Hepatocyte (in vitro differentiated cells): ENCODE measurements at regions not wholly inside any gene's neighbourhood (a gene's known extent, or its start where the extent isn't known, plus 50 kb on each side); places are given as distances from the start of the nearest gene placed in this dataset.

Source experiments
- DNase-seq: peaks from one replicate; pipeline ENCODE4 v3.0.0-alpha.2; 2016; ENCODE audit warnings: low spot score
- H2AFZ ChIP-seq: fragments of 200-600 bp; sonication (generic); 2 replicates; pipeline ENCODE4 v1.6.0; 2016; ENCODE audit warnings: antibody characterized with exemption, mild to moderate bottlenecking
- H3K27ac ChIP-seq: fragments of 200-600 bp; sonication (generic); 2 replicates; pipeline ENCODE4 v1.5.1; 2016; ENCODE audit warnings: mild to moderate bottlenecking
- H3K27me3 ChIP-seq: fragments of 200-600 bp; sonication (generic); 2 replicates; pipeline ENCODE4 v1.6.1; 2016
- H3K36me3 ChIP-seq: fragments of 200-600 bp; sonication (generic); replicated peaks from 2 replicates; pipeline ENCODE4 v1.5.1; 2016; ENCODE audit warnings: low read depth; ENCODE audit not compliant: insufficient read depth
- H3K4me1 ChIP-seq: fragments of 200-600 bp; sonication (generic); 2 replicates; pipeline ENCODE4 v1.5.1; 2016; ENCODE audit warnings: mild to moderate bottlenecking, moderate library complexity; ENCODE audit not compliant: insufficient read depth
- H3K4me2 ChIP-seq: fragments of 200-600 bp; sonication (generic); 2 replicates; pipeline ENCODE4 v1.6.0; 2016
- H3K4me3 ChIP-seq: fragments of 200-600 bp; sonication (generic); 2 replicates; pipeline ENCODE4 v1.5.1; 2016; ENCODE audit warnings: mild to moderate bottlenecking
- H3K79me2 ChIP-seq: fragments of 200-600 bp; sonication (generic); 2 replicates; pipeline ENCODE4 v1.6.0; 2017; ENCODE audit warnings: mild to moderate bottlenecking
- H3K9me2 ChIP-seq: fragments of 200-600 bp; sonication (generic); replicated peaks from 2 replicates; pipeline ENCODE4 v1.6.0; 2017; ENCODE audit warnings: mild to moderate bottlenecking; ENCODE audit not compliant: insufficient read depth
- H3K9me3 ChIP-seq: fragments of 200-600 bp; sonication (generic); 2 replicates; pipeline ENCODE4 v1.5.1; 2016; ENCODE audit warnings: low read depth, mild to moderate bottlenecking
- H4K20me1 ChIP-seq: fragments of 200-600 bp; sonication (generic); 2 replicates; pipeline ENCODE4 v1.6.0; 2016; ENCODE audit warnings: mild to moderate bottlenecking; ENCODE audit not compliant: insufficient read depth, poor library complexity, severe bottlenecking
- CTCF ChIP-seq: fragments of 200-600 bp; sonication (generic); IDR thresholded peaks from 2 replicates; pipeline ENCODE4 v1.5.1; 2016; ENCODE audit warnings: antibody characterized with exemption, mild to moderate bottlenecking; ENCODE audit not compliant: poor library complexity
- EZH2 ChIP-seq: fragments of 200-600 bp; sonication (generic); IDR thresholded peaks from 2 replicates; pipeline ENCODE4 v1.6.1; 2016; ENCODE audit warnings: antibody characterized with exemption, mild to moderate bottlenecking, borderline replicate concordance
- EZH2phosphoT487 ChIP-seq: fragments of 200-600 bp; sonication (generic); IDR thresholded peaks from one replicate; pipeline ENCODE4 v1.6.1; 2018; ENCODE audit warnings: antibody characterized with exemption, mild to moderate bottlenecking, low read depth, moderate library complexity; ENCODE audit not compliant: unreplicated experiment, severe bottlenecking
- WGBS: methylation state at CpG from one replicate; pipeline ENCODE4 v1.1.6; 2016; ENCODE audit warnings: low lambda C conversion rate; ENCODE audit errors: missing lambda C conversion rate; 5-methylcytosine and 5-hydroxymethylcytosine counted together

DNA sequence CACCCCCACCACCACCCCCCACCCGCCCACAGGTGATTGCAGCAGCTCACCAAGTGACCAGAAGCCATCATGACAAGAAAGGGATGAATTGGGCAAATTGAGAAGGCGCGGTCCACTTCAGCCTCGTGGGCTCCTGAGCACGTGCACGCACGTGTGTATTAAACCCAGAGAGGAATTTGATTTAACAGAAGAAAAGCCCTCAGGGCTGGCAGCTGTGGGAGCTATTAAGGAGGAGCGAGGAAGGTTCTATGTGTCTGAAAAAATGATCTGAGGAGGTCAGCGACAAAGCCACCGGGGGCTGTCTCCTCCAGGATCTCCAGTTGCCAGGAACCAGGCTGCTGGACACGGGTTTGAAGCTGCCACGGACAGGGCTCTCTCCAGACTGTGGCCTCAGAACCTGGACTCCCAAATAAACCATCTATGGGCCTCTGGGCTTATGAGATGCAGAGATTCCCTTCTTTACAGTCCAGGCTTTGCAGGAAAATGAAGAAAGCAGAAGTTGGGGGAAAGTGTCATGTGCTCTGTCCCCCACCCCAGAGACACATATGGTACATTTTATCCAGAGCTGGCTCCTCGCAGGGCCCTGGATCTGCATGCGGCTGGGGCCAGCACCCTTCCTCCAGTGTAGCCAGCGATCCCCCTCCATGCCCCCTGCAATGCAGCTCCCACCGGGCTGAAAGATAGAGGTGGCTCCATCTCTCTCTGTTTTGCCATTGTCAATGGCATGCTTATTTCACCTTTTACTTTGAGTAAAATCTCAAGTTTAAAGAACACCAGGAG lies 219.7 kb upstream of the RPL38 start:
- no peaks in the 10 kb centered on the region for H3K4me1 ChIP-seq
- no peak overlapping the region for H2AFZ ChIP-seq
- H4K20me1 ChIP-seq, result no peaks in the 10 kb centered on the region
- H3K4me2 ChIP-seq, result no peak overlapping the region
- H3K27ac ChIP-seq, result no peak overlapping the region
- no peaks in the 10 kb centered on the region for H3K9me2 ChIP-seq
- H3K4me3 ChIP-seq, result no peak overlapping the region
- 83% methylated on average over 16 of the region's 16 CpGs for WGBS
- H3K27me3 ChIP-seq, result peaks cover 3% of the 10 kb centered on the region
- TF ChIP-seq EZH2, result no peak
- TF ChIP-seq CTCF, result no peak
- TF ChIP-seq EZH2phosphoT487, result no peak
- no peaks in the 10 kb centered on the region for H3K9me3 ChIP-seq
- no peak for DNase-seq
- H3K36me3 ChIP-seq, result no peaks in the 10 kb centered on the region
- no peaks in the 10 kb centered on the region for H3K79me2 ChIP-seq

GRCh38 chr17:73984941-73985340 lies 218.5 kb upstream of the RPL38 start:
- H3K4me2 ChIP-seq, result no peak overlapping the region
- DNase-seq, result no peak
- no peaks in the 10 kb centered on the region for H3K27me3 ChIP-seq
- H3K9me3 ChIP-seq, result no peaks in the 10 kb centered on the region
- no peaks in the 10 kb centered on the region for H3K9me2 ChIP-seq
- no peak overlapping the region for H3K4me3 ChIP-seq
- no peak overlapping the region for H2AFZ ChIP-seq
- no peaks in the 10 kb centered on the region for H3K79me2 ChIP-seq
- no peak overlapping the region for H3K27ac ChIP-seq
- TF ChIP-seq EZH2phosphoT487, result no peak
- TF ChIP-seq CTCF, result no peak
- TF ChIP-seq EZH2, result no peak
- no peaks in the 10 kb centered on the region for H4K20me1 ChIP-seq
- H3K4me1 ChIP-seq, result no peaks in the 10 kb centered on the region
- WGBS, result 55% methylated on average over 5 of the region's 5 CpGs
- H3K36me3 ChIP-seq, result no peaks in the 10 kb centered on the region

- no peaks in the 10 kb centered on the region for H4K20me1 ChIP-seq
- 91% methylated on average over 11 of the region's 11 CpGs for WGBS
- no peaks in the 10 kb centered on the region for H3K9me2 ChIP-seq
- TF ChIP-seq CTCF (no peak), EZH2phosphoT487 (no peak), EZH2 (no peak)
- no peaks in the 10 kb centered on the region for H3K79me2 ChIP-seq
- no peak overlapping the region for H2AFZ ChIP-seq
- no peaks in the 10 kb centered on the region for H3K36me3 ChIP-seq
- H3K27me3 ChIP-seq, result no peaks in the 10 kb centered on the region
- H3K4me3 ChIP-seq, result no peak overlapping the region
- H3K27ac ChIP-seq, result no peak overlapping the region
- DNase-seq, result no peak
- H3K4me1 ChIP-seq, result no peaks in the 10 kb centered on the region
- H3K9me3 ChIP-seq, result no peaks in the 10 kb centered on the region
- no peak overlapping the region for H3K4me2 ChIP-seq
These were observed 217.9 kb upstream of the RPL38 start for GRCh38 chr17:73985466-73986015.
